GM23338 (cell line): ENCODE measurements at regions not wholly inside any gene's neighbourhood (a gene's known extent, or its start where the extent isn't known, plus 50 kb on each side); places are given as distances from the start of the nearest gene placed in this dataset.

Experiments used
- ATAC-seq: fragments of 200-7000 bp; cut with Tn5 transposase; 3 replicates; pipeline ENCODE4 v1.9.1; 2020
- DNase-seq: peaks from one replicate; pipeline ENCODE4 v3.0.0-alpha.2; 2015; ENCODE audit warnings: low spot score
- H2AFZ ChIP-seq: fragments of 200-600 bp; sonication (generic); 2 replicates; pipeline ENCODE4 v1.8.0; 2016; ENCODE audit warnings: antibody characterized with exemption, mild to moderate bottlenecking, moderate library complexity
- H3F3A ChIP-seq: fragments of 200-600 bp; sonication (generic); replicated peaks from 2 replicates; pipeline ENCODE4 v1.8.0; 2017; ENCODE audit warnings: antibody characterized with exemption, mixed run types, low read depth
- H3K27ac ChIP-seq: fragments of 200-600 bp; sonication (generic); 2 replicates; pipeline ENCODE4 v1.6.1; 2016; ENCODE audit warnings: low read depth
- H3K27me3 ChIP-seq: fragments of 200-600 bp; sonication (generic); 2 replicates; pipeline ENCODE4 v1.8.0; 2016; ENCODE audit warnings: mild to moderate bottlenecking, mixed run types, moderate library complexity; ENCODE audit not compliant: insufficient read depth
- H3K36me3 ChIP-seq: fragments of 200-600 bp; sonication (generic); 2 replicates; pipeline ENCODE4 v1.8.0; 2016; ENCODE audit warnings: mild to moderate bottlenecking; ENCODE audit not compliant: insufficient read depth
- H3K4me1 ChIP-seq: fragments of 200-600 bp; sonication (generic); 2 replicates; pipeline ENCODE4 v1.8.0; 2016; ENCODE audit warnings: mild to moderate bottlenecking, moderate library complexity; ENCODE audit not compliant: insufficient read depth
- H3K4me2 ChIP-seq: fragments of 200-600 bp; sonication (generic); 2 replicates; pipeline ENCODE4 v1.7.1; 2017; ENCODE audit warnings: mixed run types
- H3K4me3 ChIP-seq: fragments of 200-600 bp; sonication (generic); 2 replicates; pipeline ENCODE4 v1.6.1; 2016; ENCODE audit warnings: mixed run types
- H3K79me2 ChIP-seq: fragments of 200-600 bp; sonication (generic); replicated peaks from 2 replicates; pipeline ENCODE4 v1.8.0; 2017; ENCODE audit warnings: mild to moderate bottlenecking; ENCODE audit not compliant: insufficient read depth
- H3K9me2 ChIP-seq: fragments of 200-600 bp; sonication (generic); 2 replicates; pipeline ENCODE4 v1.8.0; 2017; ENCODE audit not compliant: insufficient read depth
- H4K20me1 ChIP-seq: fragments of 200-600 bp; sonication (generic); replicated peaks from 2 replicates; pipeline ENCODE4 v1.8.0; 2017; ENCODE audit warnings: mild to moderate bottlenecking; ENCODE audit not compliant: insufficient read depth
- H3K27ac Mint-ChIP-seq: 2 replicates; pipeline ENCODE4 v1.8.0; 2020; ENCODE audit warnings: inconsistent platforms, mild to moderate bottlenecking, moderate library complexity, mixed read lengths
- H3K27me3 Mint-ChIP-seq: 3 replicates; pipeline ENCODE4 v1.8.0; 2022; ENCODE audit warnings: low read depth, mild to moderate bottlenecking, moderate library complexity, mixed read lengths, inconsistent platforms; ENCODE audit not compliant: insufficient read depth, poor library complexity
- H3K36me3 Mint-ChIP-seq: 3 replicates; pipeline ENCODE4 v1.8.0; 2021; ENCODE audit warnings: low read depth, mild to moderate bottlenecking, inconsistent platforms, moderate library complexity, mixed read lengths
- H3K4me1 Mint-ChIP-seq: 3 replicates; pipeline ENCODE4 v1.8.0; 2020; ENCODE audit warnings: mild to moderate bottlenecking, inconsistent platforms, mixed read lengths
- H3K4me3 Mint-ChIP-seq: 3 replicates; pipeline ENCODE4 v1.8.0; 2021; ENCODE audit warnings: moderate library complexity, mild to moderate bottlenecking, inconsistent platforms, mixed read lengths
- H3K9me3 Mint-ChIP-seq: 3 replicates; pipeline ENCODE4 v1.8.0; 2020; ENCODE audit warnings: moderate library complexity, mild to moderate bottlenecking, inconsistent platforms, mixed read lengths
- REST ChIP-seq: IDR thresholded peaks from one replicate; pipeline ENCODE4 v1.6.1; 2018; ENCODE audit warnings: antibody characterized with exemption; ENCODE audit not compliant: unreplicated experiment
- TF ChIP-seq, protein P1 (sequence below), 2 experiments: fragments of 200-600 bp in 1 of 2; sonication (generic) in 1 of 2; conservative IDR thresholded peaks; 2 replicates each; pipeline versions ENCODE4 v1.5.1 to v1.6.1; 2016 to 2017; ENCODE audit warnings: antibody characterized with exemption in 2 of 2, low read depth in 2 of 2, mild to moderate bottlenecking in 2 of 2, moderate library complexity in 1 of 2
- TF ChIP-seq, protein P2 (sequence below): fragments of 250-450 bp; sonication (Bioruptor Pico); IDR thresholded peaks from 2 replicates; pipeline ENCODE4 v1.5.0; 2020; ENCODE audit warnings: mild to moderate bottlenecking, moderate library complexity

GRCh38 chr10:33952692-33953360 is 618.4 kb upstream of the NRP1 start (continued):
- TF ChIP-seq, protein P1, sequence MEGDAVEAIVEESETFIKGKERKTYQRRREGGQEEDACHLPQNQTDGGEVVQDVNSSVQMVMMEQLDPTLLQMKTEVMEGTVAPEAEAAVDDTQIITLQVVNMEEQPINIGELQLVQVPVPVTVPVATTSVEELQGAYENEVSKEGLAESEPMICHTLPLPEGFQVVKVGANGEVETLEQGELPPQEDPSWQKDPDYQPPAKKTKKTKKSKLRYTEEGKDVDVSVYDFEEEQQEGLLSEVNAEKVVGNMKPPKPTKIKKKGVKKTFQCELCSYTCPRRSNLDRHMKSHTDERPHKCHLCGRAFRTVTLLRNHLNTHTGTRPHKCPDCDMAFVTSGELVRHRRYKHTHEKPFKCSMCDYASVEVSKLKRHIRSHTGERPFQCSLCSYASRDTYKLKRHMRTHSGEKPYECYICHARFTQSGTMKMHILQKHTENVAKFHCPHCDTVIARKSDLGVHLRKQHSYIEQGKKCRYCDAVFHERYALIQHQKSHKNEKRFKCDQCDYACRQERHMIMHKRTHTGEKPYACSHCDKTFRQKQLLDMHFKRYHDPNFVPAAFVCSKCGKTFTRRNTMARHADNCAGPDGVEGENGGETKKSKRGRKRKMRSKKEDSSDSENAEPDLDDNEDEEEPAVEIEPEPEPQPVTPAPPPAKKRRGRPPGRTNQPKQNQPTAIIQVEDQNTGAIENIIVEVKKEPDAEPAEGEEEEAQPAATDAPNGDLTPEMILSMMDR (conservative IDR thresholded peaks at IDR 0.05; ENCODE audit: low read depth in 2 of 2): no peak

DNA sequence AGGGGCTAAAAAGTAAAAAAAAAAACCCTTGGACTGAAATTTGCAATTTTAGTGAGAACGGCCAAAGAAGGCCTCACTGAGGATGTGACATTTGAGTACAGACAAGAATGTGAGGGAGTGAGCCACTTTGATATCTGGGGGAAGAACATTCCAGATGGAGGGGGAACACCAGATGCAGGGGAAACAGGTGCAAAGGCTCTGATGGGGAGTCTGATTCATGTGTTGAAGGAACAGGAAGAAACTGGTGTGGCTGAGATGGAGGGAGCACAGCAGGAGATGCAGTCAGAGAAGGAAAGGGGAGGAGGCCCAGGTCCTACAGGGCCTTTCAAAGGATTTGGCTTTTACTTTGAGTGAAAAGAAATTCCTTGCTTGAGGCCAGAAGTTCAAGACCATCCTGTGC is 615.7 kb upstream of the NRP1 start:
- H3K36me3 ChIP-seq: 0 out of 2 replicates have a peak, but pooled peaks cover 4% of the 10 kb centered on the region
- H3K79me2 ChIP-seq: no peaks in the 10 kb centered on the region
- Mint-ChIP-seq H3K36me3 (peaks cover 9% of the 10 kb centered on the region), H3K27ac (no peak overlapping the region), H3K4me3 (no peak overlapping the region), H3K4me1 (peaks cover 7% of the 10 kb centered on the region; the same call in 2 of the 3 replicates), H3K9me3 (peaks cover 15% of the 10 kb centered on the region), H3K27me3 (no peaks in the 10 kb centered on the region)
- H3K27me3 ChIP-seq: no peaks in the 10 kb centered on the region
- H3K4me3 ChIP-seq: no peak overlapping the region
- peaks cover 6% of the 10 kb centered on the region; the same call in 1 of the 2 replicates for H3K9me2 ChIP-seq
- H3F3A ChIP-seq: no peaks in the 10 kb centered on the region
- no peak overlapping the region for H3K4me2 ChIP-seq
- no peak overlapping the region for H3K27ac ChIP-seq
- TF ChIP-seq REST: no peak
- TF ChIP-seq, protein P2, sequence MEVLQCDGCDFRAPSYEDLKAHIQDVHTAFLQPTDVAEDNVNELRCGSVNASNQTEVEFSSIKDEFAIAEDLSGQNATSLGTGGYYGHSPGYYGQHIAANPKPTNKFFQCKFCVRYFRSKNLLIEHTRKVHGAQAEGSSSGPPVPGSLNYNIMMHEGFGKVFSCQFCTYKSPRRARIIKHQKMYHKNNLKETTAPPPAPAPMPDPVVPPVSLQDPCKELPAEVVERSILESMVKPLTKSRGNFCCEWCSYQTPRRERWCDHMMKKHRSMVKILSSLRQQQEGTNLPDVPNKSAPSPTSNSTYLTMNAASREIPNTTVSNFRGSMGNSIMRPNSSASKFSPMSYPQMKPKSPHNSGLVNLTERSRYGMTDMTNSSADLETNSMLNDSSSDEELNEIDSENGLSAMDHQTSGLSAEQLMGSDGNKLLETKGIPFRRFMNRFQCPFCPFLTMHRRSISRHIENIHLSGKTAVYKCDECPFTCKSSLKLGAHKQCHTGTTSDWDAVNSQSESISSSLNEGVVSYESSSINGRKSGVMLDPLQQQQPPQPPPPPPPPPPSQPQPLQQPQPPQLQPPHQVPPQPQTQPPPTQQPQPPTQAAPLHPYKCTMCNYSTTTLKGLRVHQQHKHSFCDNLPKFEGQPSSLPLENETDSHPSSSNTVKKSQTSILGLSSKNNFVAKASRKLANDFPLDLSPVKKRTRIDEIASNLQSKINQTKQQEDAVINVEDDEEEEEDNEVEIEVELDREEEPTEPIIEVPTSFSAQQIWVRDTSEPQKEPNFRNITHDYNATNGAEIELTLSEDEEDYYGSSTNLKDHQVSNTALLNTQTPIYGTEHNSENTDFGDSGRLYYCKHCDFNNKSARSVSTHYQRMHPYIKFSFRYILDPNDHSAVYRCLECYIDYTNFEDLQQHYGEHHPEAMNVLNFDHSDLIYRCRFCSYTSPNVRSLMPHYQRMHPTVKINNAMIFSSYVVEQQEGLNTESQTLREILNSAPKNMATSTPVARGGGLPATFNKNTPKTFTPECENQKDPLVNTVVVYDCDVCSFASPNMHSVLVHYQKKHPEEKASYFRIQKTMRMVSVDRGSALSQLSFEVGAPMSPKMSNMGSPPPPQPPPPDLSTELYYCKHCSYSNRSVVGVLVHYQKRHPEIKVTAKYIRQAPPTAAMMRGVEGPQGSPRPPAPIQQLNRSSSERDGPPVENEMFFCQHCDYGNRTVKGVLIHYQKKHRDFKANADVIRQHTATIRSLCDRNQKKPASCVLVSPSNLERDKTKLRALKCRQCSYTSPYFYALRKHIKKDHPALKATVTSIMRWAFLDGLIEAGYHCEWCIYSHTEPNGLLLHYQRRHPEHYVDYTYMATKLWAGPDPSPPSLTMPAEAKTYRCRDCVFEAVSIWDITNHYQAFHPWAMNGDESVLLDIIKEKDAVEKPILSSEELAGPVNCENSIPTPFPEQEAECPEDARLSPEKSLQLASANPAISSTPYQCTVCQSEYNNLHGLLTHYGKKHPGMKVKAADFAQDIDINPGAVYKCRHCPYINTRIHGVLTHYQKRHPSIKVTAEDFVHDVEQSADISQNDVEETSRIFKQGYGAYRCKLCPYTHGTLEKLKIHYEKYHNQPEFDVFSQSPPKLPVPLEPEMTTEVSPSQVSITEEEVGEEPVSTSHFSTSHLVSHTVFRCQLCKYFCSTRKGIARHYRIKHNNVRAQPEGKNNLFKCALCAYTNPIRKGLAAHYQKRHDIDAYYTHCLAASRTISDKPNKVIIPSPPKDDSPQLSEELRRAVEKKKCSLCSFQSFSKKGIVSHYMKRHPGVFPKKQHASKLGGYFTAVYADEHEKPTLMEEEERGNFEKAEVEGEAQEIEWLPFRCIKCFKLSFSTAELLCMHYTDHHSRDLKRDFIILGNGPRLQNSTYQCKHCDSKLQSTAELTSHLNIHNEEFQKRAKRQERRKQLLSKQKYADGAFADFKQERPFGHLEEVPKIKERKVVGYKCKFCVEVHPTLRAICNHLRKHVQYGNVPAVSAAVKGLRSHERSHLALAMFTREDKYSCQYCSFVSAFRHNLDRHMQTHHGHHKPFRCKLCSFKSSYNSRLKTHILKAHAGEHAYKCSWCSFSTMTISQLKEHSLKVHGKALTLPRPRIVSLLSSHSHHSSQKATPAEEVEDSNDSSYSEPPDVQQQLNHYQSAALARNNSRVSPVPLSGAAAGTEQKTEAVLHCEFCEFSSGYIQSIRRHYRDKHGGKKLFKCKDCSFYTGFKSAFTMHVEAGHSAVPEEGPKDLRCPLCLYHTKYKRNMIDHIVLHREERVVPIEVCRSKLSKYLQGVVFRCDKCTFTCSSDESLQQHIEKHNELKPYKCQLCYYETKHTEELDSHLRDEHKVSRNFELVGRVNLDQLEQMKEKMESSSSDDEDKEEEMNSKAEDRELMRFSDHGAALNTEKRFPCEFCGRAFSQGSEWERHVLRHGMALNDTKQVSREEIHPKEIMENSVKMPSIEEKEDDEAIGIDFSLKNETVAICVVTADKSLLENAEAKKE (CRISPR knock-in tag): 0 out of 2 replicates have a peak, but pooled peaks have one; percentile 9
- DNase-seq (peak; percentile 23), ATAC-seq (no peak)
- H4K20me1 ChIP-seq: no peaks in the 10 kb centered on the region
- H3K4me1 ChIP-seq: no peaks in the 10 kb centered on the region
- no peak overlapping the region for H2AFZ ChIP-seq
